ENCODE measurements at regions not wholly inside any gene's neighbourhood (a gene's known extent, or its start where the extent isn't known, plus 50 kb on each side); places are given as distances from the start of the nearest gene placed in this dataset.

DNA sequence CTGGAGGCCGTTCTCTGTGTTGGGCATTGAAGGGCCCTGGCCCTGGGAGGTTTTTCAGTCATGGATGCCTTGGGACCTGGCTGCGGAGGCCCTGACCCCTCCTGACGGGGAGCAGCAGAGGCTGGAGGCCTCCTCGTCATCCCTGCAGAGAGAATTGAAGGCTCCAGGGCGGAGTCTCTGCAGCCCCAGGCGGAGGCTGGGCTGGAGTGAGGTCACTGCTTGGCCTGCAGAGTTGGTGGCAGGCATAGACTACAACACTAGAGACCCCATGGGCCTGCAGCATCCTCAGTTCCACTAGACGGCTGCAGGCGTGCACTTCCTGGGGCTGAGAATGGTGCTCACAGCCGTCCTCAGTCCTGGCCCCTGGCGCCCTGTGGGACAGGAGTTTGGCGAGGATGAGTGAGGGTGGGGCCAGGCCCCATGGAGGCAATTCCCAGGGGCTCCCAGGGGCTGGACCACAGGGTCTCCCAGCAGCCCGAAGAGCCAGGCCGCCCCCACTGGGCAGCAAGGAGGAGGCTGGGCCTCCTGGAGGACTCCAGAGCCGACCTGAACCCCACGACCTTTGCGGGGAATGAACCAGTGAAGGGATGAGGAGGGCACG lies 1194.9 kb downstream of the BRD1 start:
- no peak for ATAC-seq (ENCODE audit: insufficient number of reproducible peaks, low FRiP score, low read depth)
- Histone ChIP-seq H3K27ac (no peak overlapping the region), H3K9me3 (no peaks in the 10 kb centered on the region), H3K36me3 (no peaks in the 10 kb centered on the region), H3K27me3 (replicated peaks; ENCODE audit: insufficient read depth) (no peaks in the 10 kb centered on the region), H3K4me3 (no peak overlapping the region), H3K4me1 (ENCODE audit: control insufficient read depth in 1 of 2, low read depth in 2 of 2) (no peaks in the 10 kb centered on the region)
- no peak for TF ChIP-seq CTCF (IDR thresholded peaks at IDR 0.05)
- no peak for DNase-seq (ENCODE audit: low spot score)

- Histone ChIP-seq H3K9me3 (no peaks in the 10 kb centered on the region), H3K4me3 (no peak overlapping the region), H3K27me3 (replicated peaks; ENCODE audit: insufficient read depth) (no peaks in the 10 kb centered on the region), H3K4me1 (ENCODE audit: control insufficient read depth in 1 of 2, low read depth in 2 of 2) (no peaks in the 10 kb centered on the region), H3K36me3 (no peaks in the 10 kb centered on the region), H3K27ac (no peak overlapping the region)
- ATAC-seq (ENCODE audit: insufficient number of reproducible peaks, low FRiP score, low read depth): no peak
- DNase-seq (ENCODE audit: low spot score): no peak
- TF ChIP-seq CTCF (IDR thresholded peaks at IDR 0.05): no peak
Observed at GRCh38 chr22:48631288-48631863, 1196.3 kb downstream of the BRD1 start.

GRCh38 chr22:48630848-48631247 lies 1196.8 kb downstream of the BRD1 start:
- H3K27me3 ChIP-seq (replicated peaks; ENCODE audit: insufficient read depth): no peaks in the 10 kb centered on the region

GRCh38 chr22:48630433-48630754 lies 1197.3 kb downstream of the BRD1 start:
- H3K9me3 ChIP-seq: no peaks in the 10 kb centered on the region
- H3K4me1 ChIP-seq (ENCODE audit: control insufficient read depth in 1 of 2, low read depth in 2 of 2): no peaks in the 10 kb centered on the region
- no peak overlapping the region for H3K27ac ChIP-seq
- TF ChIP-seq CTCF (IDR thresholded peaks at IDR 0.05): no peak
- H3K4me3 ChIP-seq: no peak overlapping the region
- ATAC-seq (ENCODE audit: insufficient number of reproducible peaks, low FRiP score, low read depth) (no peak), DNase-seq (ENCODE audit: low spot score) (no peak)
- no peaks in the 10 kb centered on the region for H3K27me3 ChIP-seq (replicated peaks; ENCODE audit: insufficient read depth)
- no peaks in the 10 kb centered on the region for H3K36me3 ChIP-seq

More at GRCh38 chr22:48630848-48631247, 1196.8 kb downstream of the BRD1 start:
- Histone ChIP-seq H3K4me1 (ENCODE audit: control insufficient read depth in 1 of 2, low read depth in 2 of 2) (no peaks in the 10 kb centered on the region), H3K36me3 (no peaks in the 10 kb centered on the region), H3K9me3 (no peaks in the 10 kb centered on the region), H3K27ac (no peak overlapping the region), H3K4me3 (no peak overlapping the region)
- no peak for ATAC-seq (ENCODE audit: insufficient number of reproducible peaks, low FRiP score, low read depth)
- no peak for DNase-seq (ENCODE audit: low spot score)
- TF ChIP-seq CTCF (IDR thresholded peaks at IDR 0.05): no peak

DNA sequence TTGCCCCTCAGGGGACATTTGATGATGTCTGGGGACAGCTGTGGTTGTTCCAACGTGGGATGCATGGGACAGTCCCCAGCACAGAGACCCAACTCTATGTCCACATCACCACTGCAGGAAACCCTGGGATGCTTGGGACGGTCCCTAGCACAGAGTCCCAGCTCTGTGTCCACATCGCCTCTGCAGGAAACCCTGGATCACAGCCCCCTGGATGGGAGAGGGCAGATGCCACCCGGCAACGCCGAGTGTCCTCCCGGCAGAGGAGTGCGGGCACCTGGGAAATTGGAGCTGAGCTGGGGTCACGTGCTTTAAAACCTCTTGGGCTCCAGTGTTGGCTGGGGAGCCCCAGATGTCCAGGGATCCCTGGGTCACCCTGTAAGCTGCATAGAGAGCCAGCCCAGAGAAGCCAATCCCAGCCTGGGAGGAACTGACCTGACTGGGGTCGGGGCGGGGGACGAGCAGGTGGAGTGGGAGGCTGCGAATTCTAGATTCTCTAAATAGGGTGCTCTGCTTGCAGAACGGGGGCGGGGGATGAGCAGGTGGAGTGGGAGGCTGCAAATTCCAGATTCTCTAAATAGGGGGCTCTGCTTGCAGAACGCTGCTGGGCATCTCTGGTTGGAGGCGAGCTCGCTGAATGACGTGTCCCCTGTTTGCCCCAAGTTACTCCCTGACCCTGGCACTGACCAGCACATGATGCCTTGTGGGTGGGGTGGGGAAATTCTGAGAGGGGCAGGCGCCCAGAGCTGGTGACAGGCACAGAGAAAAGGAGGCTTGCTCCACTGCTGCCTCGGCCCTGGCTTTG lies 1197.8 kb downstream of the BRD1 start:
- Histone ChIP-seq H3K4me3 (no peak overlapping the region), H3K9me3 (no peaks in the 10 kb centered on the region), H3K4me1 (ENCODE audit: control insufficient read depth in 1 of 2, low read depth in 2 of 2) (no peaks in the 10 kb centered on the region), H3K27me3 (replicated peaks; ENCODE audit: insufficient read depth) (no peaks in the 10 kb centered on the region), H3K36me3 (no peaks in the 10 kb centered on the region), H3K27ac (no peak overlapping the region)
- TF ChIP-seq CTCF (IDR thresholded peaks at IDR 0.05): no peak
- ATAC-seq (ENCODE audit: insufficient number of reproducible peaks, low FRiP score, low read depth) (no peak), DNase-seq (ENCODE audit: low spot score) (no peak)
